GM23248 (cell line): ENCODE measurements at regions not wholly inside any gene's neighbourhood (a gene's known extent, or its start where the extent isn't known, plus 50 kb on each side); places are given as distances from the start of the nearest gene placed in this dataset.

Experiments used
- DNase-seq: peaks from one replicate; pipeline ENCODE4 v3.0.0-alpha.2; 2015
- H2AFZ ChIP-seq: fragments of 200-600 bp; sonication (generic); 2 replicates; pipeline ENCODE4 v1.6.1; 2016; ENCODE audit warnings: antibody characterized with exemption
- H3F3A ChIP-seq: fragments of 200-600 bp; sonication (generic); 2 replicates; pipeline ENCODE4 v1.6.1; 2016; ENCODE audit warnings: mild to moderate bottlenecking, antibody characterized with exemption, mixed run types; ENCODE audit not compliant: insufficient read depth
- H3K27ac ChIP-seq: fragments of 200-600 bp; sonication (generic); 2 replicates; pipeline ENCODE4 v1.5.1; 2016; ENCODE audit warnings: mild to moderate bottlenecking
- H3K27me3 ChIP-seq: fragments of 200-600 bp; sonication (generic); replicated peaks from 2 replicates; pipeline ENCODE4 v1.6.1; 2016; ENCODE audit warnings: mild to moderate bottlenecking; ENCODE audit not compliant: insufficient read depth
- H3K36me3 ChIP-seq: fragments of 200-600 bp; sonication (generic); 2 replicates; pipeline ENCODE4 v1.6.1; 2016; ENCODE audit warnings: low read depth, mild to moderate bottlenecking
- H3K4me1 ChIP-seq: fragments of 200-600 bp; sonication (generic); 2 replicates; pipeline ENCODE4 v1.6.1; 2016; ENCODE audit warnings: mild to moderate bottlenecking; ENCODE audit not compliant: insufficient read depth
- H3K4me2 ChIP-seq: fragments of 200-600 bp; sonication (generic); one replicate; pipeline ENCODE4 v1.6.1; 2016; ENCODE audit warnings: mild to moderate bottlenecking; ENCODE audit not compliant: unreplicated experiment
- H3K4me3 ChIP-seq: fragments of 200-600 bp; sonication (generic); 2 replicates; pipeline ENCODE4 v1.5.1; 2016; ENCODE audit warnings: mild to moderate bottlenecking
- H3K79me2 ChIP-seq: fragments of 200-600 bp; sonication (generic); 2 replicates; pipeline ENCODE4 v1.6.1; 2016; ENCODE audit warnings: mild to moderate bottlenecking; ENCODE audit not compliant: insufficient read depth
- H3K9ac ChIP-seq: fragments of 200-600 bp; sonication (generic); 2 replicates; pipeline ENCODE4 v1.6.1; 2016; ENCODE audit warnings: mild to moderate bottlenecking
- H3K9me2 ChIP-seq: fragments of 200-600 bp; sonication (generic); 2 replicates; pipeline ENCODE4 v1.6.1; 2016; ENCODE audit warnings: mixed run types, mild to moderate bottlenecking, moderate library complexity; ENCODE audit not compliant: insufficient read depth
- H3K9me3 ChIP-seq: fragments of 200-600 bp; sonication (generic); one replicate; pipeline ENCODE4 v1.6.1; 2017; ENCODE audit warnings: low read depth
- H4K20me1 ChIP-seq: fragments of 200-600 bp; sonication (generic); 2 replicates; pipeline ENCODE4 v1.6.0; 2016; ENCODE audit not compliant: insufficient read depth
- EZH2 ChIP-seq: fragments of 200-600 bp; sonication (generic); IDR thresholded peaks from 2 replicates; pipeline ENCODE4 v1.6.1; 2018; ENCODE audit warnings: antibody characterized with exemption, mild to moderate bottlenecking; ENCODE audit not compliant: insufficient read depth, poor library complexity, severe bottlenecking
- EZH2phosphoT487 ChIP-seq: fragments of 200-600 bp; sonication (generic); IDR thresholded peaks from 2 replicates; pipeline ENCODE4 v1.6.1; 2018; ENCODE audit warnings: antibody characterized with exemption, moderate library complexity, mild to moderate bottlenecking, low read depth; ENCODE audit not compliant: insufficient read depth
- WGBS, 2 experiments: methylation state at CpG; one replicate each; pipeline ENCODE4 v1.1.6; 2015 to 2017; ENCODE audit warnings: low lambda C conversion rate in 2 of 2, low coverage in 1 of 2; ENCODE audit errors: missing lambda C conversion rate in 2 of 2; 5-methylcytosine and 5-hydroxymethylcytosine counted together
- in situ Hi-C: fragments of 300-500 bp; cut with MboI; formaldehyde crosslinking; loops from 2 replicates; pipeline ENCODE4 v1.15.0; 2020

DNA sequence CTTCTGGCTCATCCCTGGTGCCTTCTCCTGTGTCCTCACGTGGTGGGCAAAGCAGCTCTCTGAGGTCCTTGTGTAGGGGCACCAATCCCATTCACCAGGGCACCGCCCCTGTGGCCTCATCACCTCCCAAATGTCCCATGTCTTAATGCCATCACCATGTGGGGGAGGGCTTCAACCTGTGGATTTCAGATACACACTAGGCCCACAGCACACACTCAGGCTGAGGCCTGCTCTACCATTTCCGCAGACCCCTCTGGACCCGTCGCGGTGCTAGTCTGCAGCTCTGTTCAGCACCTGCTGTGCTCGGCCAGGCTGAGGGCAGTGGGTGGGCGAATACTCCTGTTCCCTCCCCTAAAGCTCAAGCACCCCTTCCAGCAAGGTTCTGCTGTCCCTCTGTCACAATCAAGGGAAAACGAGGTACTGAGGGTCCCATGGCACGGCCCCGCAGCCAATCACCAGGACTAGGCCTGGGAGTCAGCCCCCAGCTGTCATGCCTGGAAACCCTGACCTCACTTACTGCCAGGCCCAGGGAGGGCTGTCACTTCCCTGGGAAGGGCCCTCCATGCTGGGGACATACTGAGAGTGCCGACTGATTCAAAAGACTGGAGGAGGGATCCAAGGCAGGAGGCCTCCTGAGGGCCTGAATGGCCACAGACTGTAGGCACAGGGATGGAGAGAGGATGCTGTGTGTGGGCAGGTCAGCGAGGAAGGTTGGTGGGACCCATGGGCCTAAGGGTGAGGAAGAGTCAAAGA, 123.8 kb upstream of the RET start:
- WGBS, 2 experiments: 71% methylated on average over 13 of the region's 13 CpGs
- Histone ChIP-seq H3K27ac (no peak overlapping the region), H3K4me1 (no peaks in the 10 kb centered on the region), H3K27me3 (peaks cover 30% of the 10 kb centered on the region), H3K9me3 (no peaks in the 10 kb centered on the region), H3F3A (no peaks in the 10 kb centered on the region), H2AFZ (no peak overlapping the region), H3K36me3 (no peaks in the 10 kb centered on the region), H3K4me2 (no peak overlapping the region), H3K79me2 (no peaks in the 10 kb centered on the region), H4K20me1 (no peaks in the 10 kb centered on the region), H3K9ac (no peak overlapping the region), H3K9me2 (no peaks in the 10 kb centered on the region), H3K4me3 (no peak overlapping the region)
- in situ Hi-C loops: no loop called here
- TF ChIP-seq EZH2phosphoT487 (no peak), EZH2 (no peak)
- DNase-seq: no peak

DNA sequence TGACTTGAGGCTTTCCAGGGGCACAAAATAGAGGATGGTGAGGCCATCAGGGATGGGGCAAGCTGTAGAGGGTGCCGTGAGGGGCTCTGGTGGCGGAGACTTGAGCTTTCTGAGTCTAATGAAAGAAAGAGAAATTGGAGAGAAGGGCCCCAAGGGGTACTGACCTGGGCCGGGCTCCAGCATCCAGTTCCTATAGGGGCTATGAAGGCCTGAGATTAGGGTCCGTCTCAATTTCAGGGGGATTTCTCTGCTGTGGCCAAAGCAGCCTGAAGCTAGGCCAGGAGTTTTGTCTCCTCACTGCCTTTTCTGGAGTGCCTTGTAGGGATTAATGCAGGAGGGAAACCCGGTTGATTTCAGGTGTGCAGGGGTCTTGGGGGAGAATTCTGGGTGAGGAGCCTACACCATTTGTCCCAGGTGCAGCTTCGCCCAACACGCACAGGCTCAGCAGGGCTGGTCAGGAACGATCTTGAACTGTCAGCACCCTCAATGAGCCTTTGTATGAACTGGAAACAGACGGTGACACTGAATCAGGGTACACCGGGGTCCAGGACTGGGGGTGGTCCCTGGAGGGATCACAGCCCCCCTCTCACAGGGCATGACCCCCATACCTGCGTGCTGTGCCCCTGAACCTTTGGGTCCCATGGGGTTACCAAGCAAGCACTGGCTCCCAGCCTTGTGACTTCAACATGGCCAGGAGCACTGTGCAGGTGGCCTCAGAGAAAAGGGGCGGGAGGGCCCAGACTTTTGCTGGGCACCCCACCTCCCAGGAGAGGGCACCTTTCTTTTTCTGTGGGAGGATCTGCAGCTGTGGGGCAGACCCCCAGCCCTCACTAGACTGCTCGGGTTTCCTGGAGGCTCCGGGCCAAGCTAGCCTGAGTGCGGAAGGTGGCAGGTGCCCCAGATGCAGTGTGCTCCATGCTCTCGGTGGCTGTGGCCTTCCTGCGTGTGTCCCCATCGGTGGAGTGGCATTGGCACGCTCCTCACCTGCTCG, 122.9 kb upstream of the RET start:
- WGBS, 2 experiments: 61 to 65% methylated on average over 20 of the region's 20 CpGs
- in situ Hi-C loops: no loop called here

DNA sequence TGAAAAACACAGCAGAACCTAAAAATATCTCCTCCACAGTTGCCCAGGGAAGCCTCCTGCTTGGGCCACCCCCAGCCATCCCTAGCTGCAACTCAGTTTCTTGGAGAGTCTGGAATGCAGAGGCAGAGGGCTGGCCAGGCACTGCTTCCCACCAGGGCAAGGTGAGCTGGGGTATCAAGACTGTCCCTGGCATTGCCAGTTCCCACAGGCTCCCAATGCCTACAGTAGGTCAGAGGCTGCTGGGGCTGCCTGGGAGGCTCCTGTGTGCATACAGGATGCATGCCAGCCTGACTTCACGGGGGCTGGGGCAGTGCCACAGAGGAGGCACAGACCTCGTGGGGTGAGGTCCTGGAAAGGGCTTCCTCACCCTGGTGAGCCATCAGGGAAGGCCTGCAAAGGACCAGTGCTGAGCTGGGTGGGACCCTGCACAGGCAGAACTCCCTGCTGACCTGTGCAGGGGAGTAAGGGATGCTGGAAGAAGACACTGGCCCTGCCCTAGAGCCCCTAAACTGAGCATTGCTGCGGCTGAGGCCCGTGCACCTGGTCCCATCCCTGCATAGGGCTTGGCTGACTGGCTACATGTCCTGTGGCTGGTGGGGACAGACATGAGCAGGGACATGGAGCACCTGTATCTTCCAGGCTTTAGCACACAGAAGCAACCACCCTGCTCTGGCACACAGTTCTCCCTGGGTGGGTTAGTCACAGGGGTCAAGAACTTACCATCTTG, 121.9 kb upstream of the RET start:
- Histone ChIP-seq H3K9me3 (no peaks in the 10 kb centered on the region), H3F3A (no peaks in the 10 kb centered on the region), H2AFZ (no peak overlapping the region), H4K20me1 (no peaks in the 10 kb centered on the region), H3K27ac (no peak overlapping the region), H3K27me3 (peaks cover 32% of the 10 kb centered on the region), H3K79me2 (no peaks in the 10 kb centered on the region), H3K4me3 (no peak overlapping the region), H3K4me1 (no peaks in the 10 kb centered on the region), H3K36me3 (no peaks in the 10 kb centered on the region), H3K9me2 (no peaks in the 10 kb centered on the region), H3K9ac (no peak overlapping the region), H3K4me2 (no peak overlapping the region)
- no peak for TF ChIP-seq EZH2phosphoT487
- no peak for TF ChIP-seq EZH2
- WGBS, 2 experiments: 27 to 34% methylated on average over 4 of the region's 4 CpGs
- no peak for DNase-seq
- in situ Hi-C loops: no loop called here

More for the DNA sequence above, 122.9 kb upstream of the RET start:
- H3K9ac ChIP-seq: no peak overlapping the region
- peaks cover 30% of the 10 kb centered on the region for H3K27me3 ChIP-seq
- no peaks in the 10 kb centered on the region for H3K4me1 ChIP-seq
- no peak overlapping the region for H3K27ac ChIP-seq
- H3K36me3 ChIP-seq: no peaks in the 10 kb centered on the region
- H3F3A ChIP-seq: no peaks in the 10 kb centered on the region
- no peak overlapping the region for H3K4me3 ChIP-seq
- TF ChIP-seq EZH2phosphoT487: no peak
- H4K20me1 ChIP-seq: no peaks in the 10 kb centered on the region
- H2AFZ ChIP-seq: no peak overlapping the region
- H3K9me2 ChIP-seq: no peaks in the 10 kb centered on the region
- no peak overlapping the region for H3K4me2 ChIP-seq
- DNase-seq: no peak
- H3K79me2 ChIP-seq: no peaks in the 10 kb centered on the region
- H3K9me3 ChIP-seq: no peaks in the 10 kb centered on the region

DNA sequence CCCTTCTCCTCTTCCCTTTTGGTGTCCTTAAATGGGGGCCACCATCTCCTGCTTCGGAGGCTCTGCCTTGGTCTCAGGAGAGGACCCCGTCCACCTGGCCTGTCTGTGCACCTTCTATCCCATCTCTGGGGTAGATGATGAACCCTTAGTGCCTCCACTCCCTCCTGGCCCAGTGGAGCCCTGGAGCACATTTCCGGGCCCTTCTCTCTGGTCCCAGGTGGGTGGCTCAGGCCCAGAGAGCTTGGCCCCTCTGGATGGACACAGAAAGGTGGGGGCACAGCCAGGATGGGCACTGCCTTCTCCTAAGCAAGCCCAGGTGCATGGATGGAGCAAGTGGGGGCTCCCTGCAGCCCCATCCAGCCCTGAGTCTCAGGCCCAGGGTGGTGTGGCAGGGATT, 121.4 kb upstream of the RET start:
- TF ChIP-seq EZH2phosphoT487 (no peak), EZH2 (no peak)
- Histone ChIP-seq H3K27ac (no peak overlapping the region), H3K79me2 (no peaks in the 10 kb centered on the region), H3K9me2 (no peaks in the 10 kb centered on the region), H3K9ac (no peak overlapping the region), H3K4me2 (no peak overlapping the region), H3K9me3 (no peaks in the 10 kb centered on the region), H3K4me3 (no peak overlapping the region), H4K20me1 (no peaks in the 10 kb centered on the region), H3K27me3 (peaks cover 26% of the 10 kb centered on the region), H3K4me1 (no peaks in the 10 kb centered on the region), H3F3A (no peaks in the 10 kb centered on the region), H3K36me3 (no peaks in the 10 kb centered on the region), H2AFZ (no peak overlapping the region)
- DNase-seq: no peak
- WGBS, 2 experiments: 33 to 40% methylated on average over 3 of the region's 3 CpGs
- in situ Hi-C loops: no loop called here
